ENCODE measurements at regions not wholly inside any gene's neighbourhood (a gene's known extent, or its start where the extent isn't known, plus 50 kb on each side); places are given as distances from the start of the nearest gene placed in this dataset.

DNA sequence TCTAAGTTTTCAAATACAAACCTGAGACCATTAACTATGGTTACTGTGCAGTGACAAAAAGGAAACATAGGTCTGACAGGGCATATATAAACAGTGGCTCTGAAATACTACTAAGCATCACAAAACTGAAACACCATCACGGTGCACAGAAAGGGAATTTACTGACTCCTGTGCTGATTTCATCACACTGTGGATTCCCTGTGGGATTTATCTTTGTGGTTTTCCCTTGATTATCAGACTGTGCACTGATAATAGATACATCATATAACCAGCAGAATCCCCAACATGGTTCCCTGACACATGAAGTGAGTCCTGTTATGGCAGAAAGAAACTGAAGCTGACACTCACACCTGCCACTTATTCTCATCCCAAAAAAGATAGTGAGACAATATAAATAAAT is 676.3 kb upstream of the KCND2 start:
- TF ChIP-seq, protein P1, sequence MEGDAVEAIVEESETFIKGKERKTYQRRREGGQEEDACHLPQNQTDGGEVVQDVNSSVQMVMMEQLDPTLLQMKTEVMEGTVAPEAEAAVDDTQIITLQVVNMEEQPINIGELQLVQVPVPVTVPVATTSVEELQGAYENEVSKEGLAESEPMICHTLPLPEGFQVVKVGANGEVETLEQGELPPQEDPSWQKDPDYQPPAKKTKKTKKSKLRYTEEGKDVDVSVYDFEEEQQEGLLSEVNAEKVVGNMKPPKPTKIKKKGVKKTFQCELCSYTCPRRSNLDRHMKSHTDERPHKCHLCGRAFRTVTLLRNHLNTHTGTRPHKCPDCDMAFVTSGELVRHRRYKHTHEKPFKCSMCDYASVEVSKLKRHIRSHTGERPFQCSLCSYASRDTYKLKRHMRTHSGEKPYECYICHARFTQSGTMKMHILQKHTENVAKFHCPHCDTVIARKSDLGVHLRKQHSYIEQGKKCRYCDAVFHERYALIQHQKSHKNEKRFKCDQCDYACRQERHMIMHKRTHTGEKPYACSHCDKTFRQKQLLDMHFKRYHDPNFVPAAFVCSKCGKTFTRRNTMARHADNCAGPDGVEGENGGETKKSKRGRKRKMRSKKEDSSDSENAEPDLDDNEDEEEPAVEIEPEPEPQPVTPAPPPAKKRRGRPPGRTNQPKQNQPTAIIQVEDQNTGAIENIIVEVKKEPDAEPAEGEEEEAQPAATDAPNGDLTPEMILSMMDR (IDR thresholded peaks at IDR 0.05; ENCODE audit: insufficient read depth, low read length), result no peak
- no peak for TF ChIP-seq REST (IDR thresholded peaks at IDR 0.05; ENCODE audit: insufficient replicate concordance, low read depth)
